Calu3 (cell line): ENCODE measurements at regions not wholly inside any gene's neighbourhood (a gene's known extent, or its start where the extent isn't known, plus 50 kb on each side); places are given as distances from the start of the nearest gene placed in this dataset.

Experiments used
- BruUV-seq: library from RNA; stranded (reverse); fragments of 400-500 nt; replicated peaks from 2 replicates; lab custom pipeline; 2021; lab: Mats Ljungman, UMichigan
- CTCF ChIA-PET: fragments of 300-600 bp; sonication (Branson Sonifier 250); formaldehyde crosslinking; loops from one replicate; lab custom pipeline; 2022; ENCODE audit warnings: antibody characterized with exemption; lab: Charles Lee
- DNase-seq: peaks from one replicate; pipeline ENCODE4 v3.0.0; 2022
- H3K27ac Mint-ChIP-seq: one replicate; pipeline ENCODE4 v1.8.0; 2022; ENCODE audit warnings: mixed read lengths; ENCODE audit not compliant: unreplicated experiment
- H3K27me3 Mint-ChIP-seq: one replicate; pipeline ENCODE4 v1.8.0; 2022; ENCODE audit warnings: mixed read lengths; ENCODE audit not compliant: unreplicated experiment
- H3K36me3 Mint-ChIP-seq: one replicate; pipeline ENCODE4 v1.8.0; 2022; ENCODE audit warnings: mild to moderate bottlenecking, moderate library complexity, mixed read lengths; ENCODE audit not compliant: insufficient read depth, unreplicated experiment
- H3K4me1 Mint-ChIP-seq: one replicate; pipeline ENCODE4 v1.8.0; 2022; ENCODE audit warnings: mild to moderate bottlenecking, low read depth, mixed read lengths; ENCODE audit not compliant: unreplicated experiment
- H3K4me3 Mint-ChIP-seq: one replicate; pipeline ENCODE4 v1.8.0; 2022; ENCODE audit warnings: mild to moderate bottlenecking, low read depth, moderate library complexity, mixed read lengths; ENCODE audit not compliant: unreplicated experiment
- H3K9me3 Mint-ChIP-seq: one replicate; pipeline ENCODE4 v1.8.0; 2022; ENCODE audit warnings: low read depth, mixed read lengths; ENCODE audit not compliant: unreplicated experiment
- CTCF ChIP-seq: fragments of 200-600 bp; IDR thresholded peaks from one replicate; pipeline ENCODE4 v1.8.0; 2022; ENCODE audit warnings: antibody characterized with exemption; ENCODE audit not compliant: unreplicated experiment
- intact Hi-C: fragments of 100-400 bp; cut with micrococcal nuclease; formaldehyde crosslinking; loops from one replicate; pipeline ENCODE4 v1.10.0; 2022; ENCODE audit not compliant: unreplicated experiment

GRCh38 chr2:234752966-234753365 lies 198.9 kb upstream of the SH3BP4 start:
- DNase-seq: no peak
- BruUV-seq: no TSS peak
- TF ChIP-seq CTCF: no peak
- peaks cover 49% of the 10 kb centered on the region for H3K27me3 Mint-ChIP-seq
- intact Hi-C loops: no loop called here
- H3K9me3 Mint-ChIP-seq: no peaks in the 10 kb centered on the region
- CTCF ChIA-PET: no interaction called here
- H3K4me1 Mint-ChIP-seq: no peaks in the 10 kb centered on the region
- no peak overlapping the region for H3K4me3 Mint-ChIP-seq
- no peaks in the 10 kb centered on the region for H3K36me3 Mint-ChIP-seq
- H3K27ac Mint-ChIP-seq: no peak overlapping the region

GRCh38 chr2:234751275-234751973 lies 200.4 kb upstream of the SH3BP4 start:
- H3K4me3 Mint-ChIP-seq: no peak overlapping the region
- H3K27ac Mint-ChIP-seq: no peak overlapping the region
- H3K27me3 Mint-ChIP-seq: peaks cover 59% of the 10 kb centered on the region
- no peak for TF ChIP-seq CTCF
- intact Hi-C loops: no loop called here
- CTCF ChIA-PET: no interaction called here
- no peak for DNase-seq
- H3K4me1 Mint-ChIP-seq: no peaks in the 10 kb centered on the region
- BruUV-seq: no TSS peak
- H3K36me3 Mint-ChIP-seq: no peaks in the 10 kb centered on the region
- H3K9me3 Mint-ChIP-seq: no peaks in the 10 kb centered on the region

- TF ChIP-seq CTCF: no peak
- H3K27ac Mint-ChIP-seq: no peak overlapping the region
- no peak for DNase-seq
- no peaks in the 10 kb centered on the region for H3K36me3 Mint-ChIP-seq
- CTCF ChIA-PET: no interaction called here
- no peaks in the 10 kb centered on the region for H3K4me1 Mint-ChIP-seq
- peaks cover 73% of the 10 kb centered on the region for H3K27me3 Mint-ChIP-seq
- intact Hi-C loops: no loop called here
- no TSS peak for BruUV-seq
- H3K9me3 Mint-ChIP-seq: no peaks in the 10 kb centered on the region
- H3K4me3 Mint-ChIP-seq: no peak overlapping the region
These were observed 203.8 kb upstream of the SH3BP4 start for GRCh38 chr2:234747833-234748559.

GRCh38 chr2:234747032-234747431 lies 204.8 kb upstream of the SH3BP4 start:
- H3K4me1 Mint-ChIP-seq: no peaks in the 10 kb centered on the region
- no peak for DNase-seq
- H3K9me3 Mint-ChIP-seq: peaks cover 3% of the 10 kb centered on the region
- TF ChIP-seq CTCF: no peak
- no peak overlapping the region for H3K27ac Mint-ChIP-seq
- intact Hi-C loops: no loop called here
- no peak overlapping the region for H3K4me3 Mint-ChIP-seq
- CTCF ChIA-PET: no interaction called here
- no peaks in the 10 kb centered on the region for H3K36me3 Mint-ChIP-seq
- BruUV-seq: no TSS peak
- H3K27me3 Mint-ChIP-seq: peaks cover 70% of the 10 kb centered on the region
